ENCODE measurements at regions not wholly inside any gene's neighbourhood (a gene's known extent, or its start where the extent isn't known, plus 50 kb on each side); places are given as distances from the start of the nearest gene placed in this dataset.
"Not testable (repeated sequence)": the region's sequence is repeated elsewhere in the genome, so short reads cannot be mapped to it uniquely, and the experiment has no call there.

- DNase-seq (ENCODE audit: low read depth in 2 of 3, low spot score in 2 of 3), result no peak
Observed at GRCh38 chr6:134577998-134578397, 260.1 kb upstream of the SGK1 start.

- DNase-seq (ENCODE audit: low read depth in 2 of 3, low spot score in 2 of 3), result no peak
Observed at GRCh38 chr6:134575221-134575620, 257.3 kb upstream of the SGK1 start.

DNA sequence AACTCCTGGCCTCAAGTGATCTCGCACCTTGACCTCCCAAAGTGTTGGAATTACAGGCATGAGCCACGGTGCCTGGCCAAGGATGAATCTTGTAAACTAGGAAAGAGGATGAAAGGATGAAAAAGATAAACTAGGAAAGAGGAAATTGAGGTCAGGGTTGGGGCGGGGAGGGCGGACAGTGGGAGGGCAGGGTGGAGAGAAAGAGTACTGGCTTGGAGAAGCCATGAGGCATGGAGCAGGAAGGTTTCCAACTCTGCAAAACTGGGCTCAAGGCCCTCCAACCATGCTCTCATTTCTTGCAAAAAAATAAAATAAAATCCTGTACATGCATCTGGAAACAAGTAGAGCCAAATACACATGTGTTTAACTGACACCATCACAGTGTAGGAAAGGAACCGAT, 256.6 kb upstream of the SGK1 start:
- DNase-seq (ENCODE audit: low read depth in 2 of 3, low spot score in 2 of 3), result no peak

GRCh38 chr6:134569996-134570395, 252.1 kb upstream of the SGK1 start:
- not testable (repeated sequence) for DNase-seq (ENCODE audit: low read depth in 2 of 3, low spot score in 2 of 3)

DNA sequence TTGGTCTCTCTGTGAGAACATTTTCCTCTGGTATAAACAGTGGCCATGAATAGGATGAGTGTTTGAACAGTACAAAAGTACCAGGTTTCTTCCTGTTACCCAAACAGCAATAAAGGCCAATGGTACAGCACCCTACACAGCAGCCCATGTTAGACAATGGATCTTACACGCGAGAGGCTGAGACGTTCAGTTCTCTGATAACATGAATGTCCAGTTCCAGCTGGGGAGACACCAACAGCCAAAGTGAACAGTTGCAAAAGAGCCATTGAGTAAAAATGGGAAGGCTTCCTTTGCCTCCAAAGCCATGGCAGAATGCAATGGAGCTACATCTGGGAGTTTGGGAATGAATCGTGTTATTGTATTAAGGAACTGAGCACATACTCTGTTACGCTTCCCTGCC, 246.8 kb upstream of the SGK1 start:
- DNase-seq (ENCODE audit: low read depth in 2 of 3, low spot score in 2 of 3), result no peak

GRCh38 chr6:134560019-134560418, 242.1 kb upstream of the SGK1 start:
- no peak for DNase-seq (ENCODE audit: low read depth in 2 of 3, low spot score in 2 of 3)

DNA sequence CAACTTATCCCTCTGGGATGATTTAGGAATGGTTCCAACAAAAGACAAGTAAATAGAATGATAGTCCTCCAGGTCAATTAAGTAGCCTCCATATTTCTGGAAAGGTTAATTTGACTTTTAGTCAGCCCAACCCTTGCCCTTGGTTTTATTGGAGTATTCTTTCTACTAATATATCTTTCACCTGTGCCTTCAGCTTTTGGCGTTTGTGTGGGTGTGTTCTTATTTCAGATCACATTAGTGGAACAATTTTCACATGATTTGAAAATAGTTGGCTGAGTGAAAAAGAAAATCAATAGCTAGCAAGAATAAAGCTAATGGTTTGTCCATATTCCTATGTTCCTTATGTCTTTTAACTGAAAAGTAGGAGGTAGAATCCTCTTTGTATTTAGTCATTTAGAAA, 239.6 kb upstream of the SGK1 start:
- no peak for DNase-seq (ENCODE audit: low read depth in 2 of 3, low spot score in 2 of 3)

DNA sequence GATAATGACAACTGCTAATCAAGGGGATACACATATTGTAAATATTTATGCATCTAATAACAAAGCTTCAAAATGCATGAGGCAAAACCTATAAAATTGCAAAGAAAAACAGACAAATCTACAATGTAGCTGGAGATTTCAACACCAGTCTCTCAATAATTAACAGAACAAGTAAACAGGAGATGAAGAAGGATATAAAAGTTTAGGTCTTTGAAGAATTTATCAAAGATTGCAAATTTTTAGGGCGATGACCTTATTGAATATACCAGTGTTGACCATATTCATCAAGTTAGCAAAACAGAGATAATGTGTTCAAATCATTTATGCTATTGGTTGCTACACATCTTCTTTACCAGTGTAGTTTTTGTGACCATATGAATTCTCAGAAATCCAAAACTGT, 237.8 kb upstream of the SGK1 start:
- DNase-seq (ENCODE audit: low read depth in 2 of 3, low spot score in 2 of 3), result no peak

- no peak for DNase-seq (ENCODE audit: low read depth in 2 of 3, low spot score in 2 of 3)
Observed at GRCh38 chr6:134553936-134554335, 236.0 kb upstream of the SGK1 start.

DNA sequence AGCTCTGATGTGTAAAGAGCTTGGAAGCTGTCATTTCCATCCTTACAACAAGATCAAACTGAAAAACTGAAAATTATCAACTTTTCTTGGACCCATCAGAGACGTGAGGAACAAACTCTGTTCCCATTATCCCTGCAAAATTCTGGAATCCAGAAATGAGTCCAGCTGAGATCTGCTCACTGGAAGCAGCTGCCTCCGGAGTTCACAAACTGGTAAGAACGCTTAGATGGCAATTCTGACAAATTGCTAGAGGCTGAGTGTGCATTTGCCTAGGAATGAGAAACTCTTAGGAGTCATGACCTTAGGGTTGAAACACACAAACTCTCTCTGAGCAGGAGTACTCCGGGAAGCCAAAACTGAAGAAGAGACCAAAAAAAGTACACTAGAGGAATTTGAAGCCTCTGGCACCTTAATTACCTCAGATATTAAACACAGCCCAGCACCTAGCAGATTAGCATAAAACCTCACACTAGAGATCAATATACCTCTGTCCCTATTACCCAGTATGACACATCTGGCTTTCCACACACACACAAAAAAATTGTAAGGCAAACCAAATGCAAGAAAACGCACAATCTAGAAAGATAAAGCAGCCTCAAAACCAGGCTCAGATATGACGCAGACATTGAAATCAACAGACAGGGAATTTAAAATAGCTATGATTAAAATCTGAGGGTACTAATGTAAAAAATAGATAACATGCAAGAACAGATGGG, 233.5 kb upstream of the SGK1 start:
- DNase-seq (ENCODE audit: low read depth in 2 of 3, low spot score in 2 of 3), result no peak

GRCh38 chr6:134550604-134551003, 232.7 kb upstream of the SGK1 start:
- DNase-seq (ENCODE audit: low read depth in 2 of 3, low spot score in 2 of 3), result no peak

DNA sequence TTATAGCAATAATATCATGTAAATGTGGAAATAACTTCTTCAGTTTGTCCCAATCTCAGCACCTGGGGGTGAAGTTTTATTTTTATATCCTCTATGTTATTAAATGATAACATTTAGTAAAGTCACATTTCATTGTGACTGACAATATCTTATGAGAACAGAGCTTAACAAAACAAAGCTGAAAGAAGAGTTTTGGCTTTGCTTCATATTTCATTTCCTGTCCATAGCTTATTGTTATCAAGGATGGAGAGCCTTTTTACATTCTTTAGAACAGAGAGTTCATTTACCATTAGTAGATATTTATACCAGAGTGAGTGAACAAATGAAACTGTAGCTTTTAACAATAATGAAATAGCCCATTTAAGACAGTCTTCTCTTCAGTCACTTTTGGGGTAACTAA, 231.9 kb upstream of the SGK1 start:
- DNase-seq (ENCODE audit: low read depth in 2 of 3, low spot score in 2 of 3), result no peak

- no peak for DNase-seq (ENCODE audit: low read depth in 2 of 3, low spot score in 2 of 3)
Observed at GRCh38 chr6:134546962-134547645, 229.2 kb upstream of the SGK1 start.

GRCh38 chr6:134544737-134545136, 226.8 kb upstream of the SGK1 start:
- no peak for DNase-seq (ENCODE audit: low read depth in 2 of 3, low spot score in 2 of 3)

DNA sequence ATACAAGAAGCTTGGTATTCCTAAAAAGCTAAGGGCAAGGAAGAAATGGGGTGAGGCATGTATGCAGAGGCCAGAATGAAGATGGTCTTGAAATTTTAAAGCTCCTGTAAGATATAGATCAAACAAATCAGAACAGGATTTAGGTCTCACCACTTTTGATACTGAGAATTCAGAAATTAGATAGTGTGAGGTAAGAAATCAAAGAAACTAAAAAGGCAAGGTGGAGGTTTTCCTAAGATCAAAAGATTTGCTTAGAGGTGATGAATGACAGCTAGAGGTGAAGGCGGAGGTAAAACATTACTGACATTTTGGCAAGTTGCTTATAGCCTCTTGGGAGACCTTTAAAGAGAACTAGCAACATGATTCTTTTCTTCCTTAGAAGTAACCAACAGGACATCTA, 225.2 kb upstream of the SGK1 start:
- DNase-seq (ENCODE audit: low read depth in 2 of 3, low spot score in 2 of 3), result no peak

- no peak for DNase-seq (ENCODE audit: low read depth in 2 of 3, low spot score in 2 of 3)
Observed at GRCh38 chr6:134541001-134541400, 223.1 kb upstream of the SGK1 start.

DNA sequence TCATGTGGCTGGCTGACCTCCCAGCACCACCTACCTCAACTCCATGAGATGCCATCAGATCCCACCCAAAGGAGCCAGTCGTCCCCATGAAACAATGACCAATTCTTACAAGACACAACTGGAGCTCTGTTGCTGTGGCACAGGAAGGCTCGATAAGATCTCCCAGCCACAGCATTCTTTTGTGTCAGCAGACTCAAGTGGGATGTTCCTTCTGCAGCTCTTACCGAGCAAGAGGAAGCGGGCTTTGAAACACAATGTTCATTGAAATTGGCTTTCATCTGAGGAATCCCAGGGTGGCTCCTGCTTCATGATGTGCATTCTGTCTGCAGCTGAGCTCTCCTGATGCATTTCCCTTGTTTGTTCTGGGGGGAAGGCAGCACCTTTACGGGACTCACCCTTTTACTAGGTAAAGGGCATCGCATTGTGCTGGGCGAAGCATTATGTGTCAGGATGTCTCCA, 222.0 kb upstream of the SGK1 start:
- no peak for DNase-seq (ENCODE audit: low read depth in 2 of 3, low spot score in 2 of 3)

GRCh38 chr6:134537765-134538164, 219.9 kb upstream of the SGK1 start:
- not testable (repeated sequence) for DNase-seq (ENCODE audit: low read depth in 2 of 3, low spot score in 2 of 3)

- DNase-seq (ENCODE audit: low read depth in 2 of 3, low spot score in 2 of 3), result no peak
Observed at GRCh38 chr6:134537146-134537555, 219.2 kb upstream of the SGK1 start.

DNA sequence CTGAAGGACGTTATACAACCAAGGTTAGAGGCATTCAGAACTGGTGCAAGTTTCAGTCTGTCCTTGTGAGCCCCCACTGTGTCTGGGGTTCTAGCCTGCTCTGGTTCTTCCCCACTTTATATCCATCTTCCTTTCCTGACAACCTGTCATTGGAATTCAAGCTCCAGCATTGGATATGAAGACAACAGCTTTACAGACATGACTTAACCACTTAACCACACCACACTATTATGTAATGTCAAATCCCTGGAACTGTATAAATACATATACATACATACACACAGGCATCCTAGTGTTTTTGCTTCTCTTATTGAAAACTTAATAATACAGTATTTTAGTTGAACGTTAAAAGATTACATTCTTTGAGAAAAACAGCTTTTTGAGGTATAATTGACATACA, 217.9 kb upstream of the SGK1 start:
- DNase-seq (ENCODE audit: low read depth in 2 of 3, low spot score in 2 of 3), result no peak

DNA sequence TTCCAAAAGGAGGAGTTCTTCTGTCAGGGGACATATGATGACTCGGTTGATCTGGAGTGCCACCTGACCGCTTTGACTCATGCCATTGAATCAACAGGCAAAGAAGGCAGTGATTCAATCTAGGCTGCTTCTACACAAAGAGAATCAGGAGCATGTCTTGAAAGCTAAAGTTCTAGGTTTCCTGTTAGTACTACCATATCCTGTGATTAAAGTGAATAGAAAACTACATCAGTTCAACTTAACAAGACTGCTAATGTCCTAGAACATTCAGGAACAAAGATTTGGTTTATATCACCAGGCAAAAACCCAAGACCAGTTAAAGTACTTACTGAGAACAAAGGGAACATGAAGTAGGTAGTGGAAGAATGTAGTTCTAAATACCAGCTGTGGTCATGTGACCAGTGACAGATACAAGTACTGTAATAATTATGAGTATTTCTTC, 216.8 kb upstream of the SGK1 start:
- DNase-seq (ENCODE audit: low read depth in 2 of 3, low spot score in 2 of 3), result no peak

DNA sequence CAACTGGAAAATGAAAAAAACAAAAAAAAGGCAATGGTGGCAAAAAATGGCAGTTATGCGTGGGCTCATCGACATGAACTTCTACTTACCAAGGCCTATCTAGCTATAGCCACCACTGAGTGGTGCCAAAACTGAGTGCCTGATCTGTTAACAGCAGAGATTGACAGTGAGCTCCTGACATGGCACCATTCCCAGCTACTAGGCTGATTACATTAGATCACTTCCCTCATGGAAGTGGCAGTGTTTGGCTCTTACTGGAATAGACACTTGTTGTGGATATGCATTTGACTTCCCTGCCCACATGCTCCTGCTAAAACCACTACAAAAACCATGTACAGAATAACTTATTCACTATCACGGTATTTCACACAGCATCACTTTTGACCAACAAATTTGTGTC, 216.1 kb upstream of the SGK1 start:
- DNase-seq (ENCODE audit: low read depth in 2 of 3, low spot score in 2 of 3), result no peak

Measured in activated CD8-positive, alpha-beta memory T cell treated with anti-CD3 and anti-CD28 coated beads for 48 hours (primary cell).